HL-60 (cell line): ENCODE measurements at regions not wholly inside any gene's neighbourhood (a gene's known extent, or its start where the extent isn't known, plus 50 kb on each side); places are given as distances from the start of the nearest gene placed in this dataset.

Source experiments
- DNase-seq, 2 experiments: peaks; one replicate each; pipeline ENCODE4 v3.0.0-alpha.2; 2010 to 2020; ENCODE audit warnings: low read depth in 1 of 2, low spot score in 1 of 2
- H3K27ac ChIP-seq: fragments of 250-450 bp; sonication (Bioruptor Pico); replicated peaks from 2 replicates; pipeline ENCODE4 v1.5.1; 2020; ENCODE audit warnings: mild to moderate bottlenecking, moderate library complexity
- H3K27me3 ChIP-seq: fragments of 250-450 bp; sonication (Bioruptor Pico); 2 replicates; pipeline ENCODE4 v1.5.1; 2021; ENCODE audit warnings: mild to moderate bottlenecking, moderate library complexity; ENCODE audit not compliant: insufficient read depth, poor library complexity, severe bottlenecking
- H3K4me3 ChIP-seq: replicated peaks from 2 replicates; pipeline ENCODE4 v1.5.1; 2011; ENCODE audit warnings: mild to moderate bottlenecking, control low read depth, low read length; ENCODE audit not compliant: insufficient read depth
- GABPA ChIP-seq: IDR thresholded peaks from 2 replicates; pipeline ENCODE4 v1.6.1; 2012; ENCODE audit warnings: low read depth
- POLR2AphosphoS5 ChIP-seq: IDR thresholded peaks from 2 replicates; pipeline ENCODE4 v1.6.1; 2012; ENCODE audit warnings: low read depth
- SPI1 ChIP-seq: IDR thresholded peaks from 2 replicates; pipeline ENCODE4 v1.6.1; 2012; ENCODE audit warnings: low read depth, mild to moderate bottlenecking, borderline replicate concordance
- TF ChIP-seq, protein P1 (sequence below): IDR thresholded peaks from one replicate; pipeline ENCODE4 v1.5.1; 2011; ENCODE audit warnings: low read length, control low read depth, inconsistent platforms; ENCODE audit not compliant: insufficient read depth
- TF ChIP-seq, protein P2 (sequence below): IDR thresholded peaks from 2 replicates; pipeline ENCODE4 v1.6.1; 2012; ENCODE audit warnings: low read depth; ENCODE audit not compliant: insufficient replicate concordance

- no peak for DNase-seq
- Histone ChIP-seq H3K27ac (no peak overlapping the region), H3K4me3 (no peak overlapping the region), H3K27me3 (peaks cover 12% of the 10 kb centered on the region)
- TF ChIP-seq, protein P1, sequence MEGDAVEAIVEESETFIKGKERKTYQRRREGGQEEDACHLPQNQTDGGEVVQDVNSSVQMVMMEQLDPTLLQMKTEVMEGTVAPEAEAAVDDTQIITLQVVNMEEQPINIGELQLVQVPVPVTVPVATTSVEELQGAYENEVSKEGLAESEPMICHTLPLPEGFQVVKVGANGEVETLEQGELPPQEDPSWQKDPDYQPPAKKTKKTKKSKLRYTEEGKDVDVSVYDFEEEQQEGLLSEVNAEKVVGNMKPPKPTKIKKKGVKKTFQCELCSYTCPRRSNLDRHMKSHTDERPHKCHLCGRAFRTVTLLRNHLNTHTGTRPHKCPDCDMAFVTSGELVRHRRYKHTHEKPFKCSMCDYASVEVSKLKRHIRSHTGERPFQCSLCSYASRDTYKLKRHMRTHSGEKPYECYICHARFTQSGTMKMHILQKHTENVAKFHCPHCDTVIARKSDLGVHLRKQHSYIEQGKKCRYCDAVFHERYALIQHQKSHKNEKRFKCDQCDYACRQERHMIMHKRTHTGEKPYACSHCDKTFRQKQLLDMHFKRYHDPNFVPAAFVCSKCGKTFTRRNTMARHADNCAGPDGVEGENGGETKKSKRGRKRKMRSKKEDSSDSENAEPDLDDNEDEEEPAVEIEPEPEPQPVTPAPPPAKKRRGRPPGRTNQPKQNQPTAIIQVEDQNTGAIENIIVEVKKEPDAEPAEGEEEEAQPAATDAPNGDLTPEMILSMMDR = no peak
Observed at GRCh38 chr5:175060257-175060656, 335.9 kb downstream of the MSX2 start.

- TF ChIP-seq, protein P2, sequence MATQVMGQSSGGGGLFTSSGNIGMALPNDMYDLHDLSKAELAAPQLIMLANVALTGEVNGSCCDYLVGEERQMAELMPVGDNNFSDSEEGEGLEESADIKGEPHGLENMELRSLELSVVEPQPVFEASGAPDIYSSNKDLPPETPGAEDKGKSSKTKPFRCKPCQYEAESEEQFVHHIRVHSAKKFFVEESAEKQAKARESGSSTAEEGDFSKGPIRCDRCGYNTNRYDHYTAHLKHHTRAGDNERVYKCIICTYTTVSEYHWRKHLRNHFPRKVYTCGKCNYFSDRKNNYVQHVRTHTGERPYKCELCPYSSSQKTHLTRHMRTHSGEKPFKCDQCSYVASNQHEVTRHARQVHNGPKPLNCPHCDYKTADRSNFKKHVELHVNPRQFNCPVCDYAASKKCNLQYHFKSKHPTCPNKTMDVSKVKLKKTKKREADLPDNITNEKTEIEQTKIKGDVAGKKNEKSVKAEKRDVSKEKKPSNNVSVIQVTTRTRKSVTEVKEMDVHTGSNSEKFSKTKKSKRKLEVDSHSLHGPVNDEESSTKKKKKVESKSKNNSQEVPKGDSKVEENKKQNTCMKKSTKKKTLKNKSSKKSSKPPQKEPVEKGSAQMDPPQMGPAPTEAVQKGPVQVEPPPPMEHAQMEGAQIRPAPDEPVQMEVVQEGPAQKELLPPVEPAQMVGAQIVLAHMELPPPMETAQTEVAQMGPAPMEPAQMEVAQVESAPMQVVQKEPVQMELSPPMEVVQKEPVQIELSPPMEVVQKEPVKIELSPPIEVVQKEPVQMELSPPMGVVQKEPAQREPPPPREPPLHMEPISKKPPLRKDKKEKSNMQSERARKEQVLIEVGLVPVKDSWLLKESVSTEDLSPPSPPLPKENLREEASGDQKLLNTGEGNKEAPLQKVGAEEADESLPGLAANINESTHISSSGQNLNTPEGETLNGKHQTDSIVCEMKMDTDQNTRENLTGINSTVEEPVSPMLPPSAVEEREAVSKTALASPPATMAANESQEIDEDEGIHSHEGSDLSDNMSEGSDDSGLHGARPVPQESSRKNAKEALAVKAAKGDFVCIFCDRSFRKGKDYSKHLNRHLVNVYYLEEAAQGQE = no peak
- TF ChIP-seq SPI1 = no peak
- TF ChIP-seq, protein P1 = no peak
- no peak for TF ChIP-seq POLR2AphosphoS5
- TF ChIP-seq GABPA = no peak
- Histone ChIP-seq H3K4me3 (no peak overlapping the region), H3K27ac (no peak overlapping the region), H3K27me3 (peaks cover 12% of the 10 kb centered on the region)
- DNase-seq = peak in 1 of 2 experiments; percentile 2
Observed at GRCh38 chr5:175059687-175060211, 335.4 kb downstream of the MSX2 start.

DNA sequence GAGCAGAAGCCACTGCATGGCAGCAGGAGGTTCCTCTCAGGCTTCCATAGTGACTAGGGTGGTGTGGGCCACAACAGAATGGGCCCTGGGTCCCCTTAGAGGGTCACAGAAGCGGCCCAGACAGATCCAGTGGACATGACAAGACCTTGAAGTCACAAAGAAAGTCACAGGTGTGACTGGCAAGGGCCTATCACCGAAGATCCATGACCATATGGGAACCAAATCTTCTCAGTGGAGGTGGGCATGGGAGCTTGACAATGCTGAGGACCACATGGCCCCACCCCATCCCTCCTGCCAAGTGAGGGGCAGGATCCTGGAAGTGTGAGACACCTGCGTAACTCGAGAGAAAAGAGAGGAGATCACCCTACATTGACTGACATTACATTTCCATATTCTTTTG, 332.4 kb downstream of the MSX2 start:
- TF ChIP-seq GABPA = no peak
- TF ChIP-seq, protein P2 = no peak
- no peak for TF ChIP-seq SPI1
- TF ChIP-seq, protein P1 = no peak
- no peak for TF ChIP-seq POLR2AphosphoS5

DNA sequence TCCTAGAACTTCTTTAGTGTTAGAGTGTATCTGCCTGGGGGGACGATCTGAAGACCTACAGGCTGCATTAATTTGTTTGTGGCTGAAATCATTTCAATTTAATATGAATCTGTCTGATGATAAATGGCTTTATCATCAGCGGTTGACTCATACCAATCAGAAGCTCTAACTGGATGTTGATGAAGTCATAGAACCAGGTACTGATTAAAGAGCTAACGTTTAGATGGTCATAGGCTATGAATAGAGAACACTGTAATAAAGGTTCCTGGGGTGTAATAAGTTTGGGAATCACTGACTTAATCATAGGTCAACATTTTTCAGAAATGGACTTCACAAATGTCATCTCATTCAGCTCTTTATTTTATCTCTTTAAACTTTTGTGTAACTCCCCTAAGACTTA, 329.9 kb downstream of the MSX2 start:
- no peak overlapping the region for H3K4me3 ChIP-seq
- TF ChIP-seq POLR2AphosphoS5 (no peak), SPI1 (no peak), GABPA (no peak)
- TF ChIP-seq, protein P1 = no peak
- TF ChIP-seq, protein P2 = no peak
- no peak overlapping the region for H3K27ac ChIP-seq
- DNase-seq = no peak
- H3K27me3 ChIP-seq = peaks cover 4% of the 10 kb centered on the region

More for the DNA sequence above, 332.4 kb downstream of the MSX2 start:
- H3K4me3 ChIP-seq = no peak overlapping the region
- H3K27me3 ChIP-seq = peaks cover 6% of the 10 kb centered on the region
- no peak overlapping the region for H3K27ac ChIP-seq
- no peak for DNase-seq
